HG03378 (cell line): ENCODE measurements at regions not wholly inside any gene's neighbourhood (a gene's known extent, or its start where the extent isn't known, plus 50 kb on each side); places are given as distances from the start of the nearest gene placed in this dataset.

Experiments
- ATAC-seq: cut with Tn5 transposase; IDR thresholded peaks from one replicate; pipeline ENCODE4 v1.9.1; 2021; ENCODE audit warnings: mild to moderate bottlenecking, moderate library complexity; ENCODE audit not compliant: unreplicated experiment

DNA sequence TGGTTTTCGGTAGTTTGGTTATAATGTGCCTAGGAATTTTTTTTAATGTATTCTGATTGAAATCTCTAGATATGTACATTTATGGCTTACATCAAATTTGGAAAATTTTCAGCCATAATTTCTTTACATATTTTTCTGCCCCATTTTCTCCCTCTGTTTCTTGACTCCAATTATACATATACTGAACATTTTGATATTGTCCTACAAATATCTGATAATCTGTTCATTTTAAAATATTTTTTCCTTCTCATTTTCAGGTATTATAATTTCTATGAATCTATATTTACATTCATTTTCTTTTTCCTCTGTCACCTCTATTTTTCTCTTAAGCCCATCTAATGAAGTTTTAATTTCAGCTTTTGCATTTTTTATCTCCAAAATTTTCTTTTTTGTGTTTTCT is 82.7 kb upstream of the TMLHE start:
- ATAC-seq = no peak

DNA sequence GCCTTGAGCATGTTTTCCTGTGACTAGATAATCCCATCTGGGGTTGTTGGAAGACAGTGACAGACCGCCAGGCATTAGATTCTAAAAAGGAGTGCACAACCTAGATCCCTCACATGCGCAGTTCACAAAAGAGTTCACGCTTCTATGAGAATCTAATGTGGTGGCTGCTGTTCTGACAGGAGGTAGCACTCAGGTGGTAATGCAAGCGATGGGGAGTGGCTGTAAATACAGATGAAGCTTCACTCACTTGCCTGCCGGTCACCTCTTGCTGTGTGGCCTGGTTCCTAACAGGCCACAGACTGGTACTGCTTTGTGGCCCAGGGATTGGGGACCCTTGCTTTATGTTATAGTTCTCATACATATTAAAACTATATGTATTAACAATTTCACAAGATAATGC is 81.9 kb upstream of the TMLHE start:
- no peak for ATAC-seq

DNA sequence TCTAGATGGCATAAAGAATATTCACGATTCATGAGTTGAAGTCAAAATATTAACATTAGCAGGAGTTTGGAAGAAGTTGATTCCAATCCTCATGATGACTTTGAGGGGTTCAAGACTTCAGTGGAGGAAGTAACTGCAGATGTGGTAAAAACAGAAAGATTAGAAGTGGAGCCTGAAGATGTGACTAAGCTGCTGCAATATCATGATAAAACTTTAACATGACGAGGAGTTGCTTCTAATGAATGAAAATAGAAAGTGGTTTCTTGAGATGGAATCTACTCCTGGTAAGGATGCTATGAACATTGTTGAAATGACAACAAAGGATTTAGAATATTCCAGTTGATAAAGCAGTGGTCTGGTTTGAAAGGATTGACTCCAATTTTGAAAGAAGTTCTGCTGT is 70.1 kb upstream of the TMLHE start:
- no peak for ATAC-seq

DNA sequence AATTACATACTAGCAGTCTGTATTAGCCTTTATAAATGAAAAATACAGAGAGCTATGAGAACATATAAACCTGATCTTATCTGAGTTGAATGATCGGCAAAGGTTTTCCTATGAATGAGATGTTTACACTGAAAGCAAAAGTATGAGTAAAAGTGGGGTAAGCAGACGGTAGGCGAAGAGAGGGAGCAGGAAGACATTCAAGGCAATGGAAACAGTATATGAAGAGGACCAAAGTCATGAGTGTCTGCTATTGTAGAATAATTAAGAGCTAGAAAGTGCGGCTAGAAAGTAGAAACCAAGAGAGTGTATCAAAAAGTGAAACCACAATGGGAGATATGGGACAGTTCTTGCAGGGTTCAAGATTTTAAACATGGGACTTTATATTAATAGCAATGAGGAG is 67.0 kb upstream of the TMLHE start:
- ATAC-seq = no peak

DNA sequence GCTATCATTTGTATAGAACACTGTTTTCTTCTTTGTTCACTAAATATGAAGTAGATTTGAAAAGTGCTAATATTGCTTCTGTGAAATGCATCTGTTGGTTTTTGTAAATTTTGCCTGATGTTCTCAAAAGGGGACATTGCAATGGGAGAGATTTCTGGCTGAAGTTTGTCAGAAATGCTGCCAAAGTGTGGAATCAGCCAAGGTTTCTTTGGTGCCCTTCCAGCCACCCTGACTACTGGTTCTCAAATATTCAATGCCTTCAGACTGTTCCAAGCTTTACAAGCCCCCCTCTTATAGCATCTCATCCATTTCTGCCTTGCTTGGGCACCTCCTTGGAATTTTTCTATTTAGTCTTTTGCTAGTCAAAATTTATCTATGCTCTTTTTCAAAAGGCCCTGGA is 60.6 kb upstream of the TMLHE start:
- no peak for ATAC-seq

DNA sequence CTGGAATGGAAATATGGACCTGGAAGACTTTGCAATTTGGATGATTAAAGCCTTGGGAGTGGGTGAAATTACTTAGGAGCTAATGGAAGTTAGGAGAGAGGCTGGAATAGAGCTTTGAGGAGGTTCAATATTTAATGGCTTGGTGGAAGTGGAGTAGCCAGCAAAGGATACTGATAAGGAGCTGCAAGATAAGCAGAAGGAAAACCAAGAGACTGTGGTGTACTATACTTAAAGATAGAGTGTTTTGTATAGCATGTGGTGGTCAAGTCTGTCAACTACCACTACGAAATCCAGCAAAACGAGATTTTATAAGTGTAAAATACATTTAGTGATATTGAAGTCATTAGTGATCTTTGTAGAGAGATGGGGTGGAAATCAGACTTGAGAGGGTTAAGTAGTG is 54.0 kb upstream of the TMLHE start:
- no peak for ATAC-seq
